NCI-H1930 (cell line): ENCODE measurements at regions not wholly inside any gene's neighbourhood (a gene's known extent, or its start where the extent isn't known, plus 50 kb on each side); places are given as distances from the start of the nearest gene placed in this dataset.
A peak's percentile ranks its signal among the peaks of the same experiment; 100 is the strongest.
"Not testable (repeated sequence)": the region's sequence is repeated elsewhere in the genome, so short reads cannot be mapped to it uniquely, and the experiment has no call there.

Source experiments
- DNase-seq, 2 experiments: peaks; one replicate each; lab custom pipeline; 2025; lab: John Stamatoyannopoulos, UW

DNA sequence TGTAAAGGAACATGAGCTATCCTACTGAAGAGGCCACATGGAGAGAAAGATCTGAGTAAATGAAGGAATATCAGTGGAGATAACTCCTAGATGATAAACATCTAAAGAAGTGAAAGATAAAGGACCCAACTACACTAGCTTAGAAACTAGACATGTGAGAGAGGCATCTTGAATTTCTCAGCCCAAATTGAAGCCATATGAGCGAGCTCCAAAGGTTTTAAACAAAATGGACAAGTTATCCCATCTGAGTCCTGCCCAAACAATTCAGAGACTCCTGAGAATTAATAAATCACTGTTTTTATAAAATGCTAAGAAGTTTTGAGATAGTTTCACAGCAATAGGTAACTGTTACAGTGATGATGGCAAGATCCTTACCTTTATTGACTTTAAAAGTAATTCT lies 438.9 kb downstream of the NAV3 start:
- DNase-seq: no peak

DNA sequence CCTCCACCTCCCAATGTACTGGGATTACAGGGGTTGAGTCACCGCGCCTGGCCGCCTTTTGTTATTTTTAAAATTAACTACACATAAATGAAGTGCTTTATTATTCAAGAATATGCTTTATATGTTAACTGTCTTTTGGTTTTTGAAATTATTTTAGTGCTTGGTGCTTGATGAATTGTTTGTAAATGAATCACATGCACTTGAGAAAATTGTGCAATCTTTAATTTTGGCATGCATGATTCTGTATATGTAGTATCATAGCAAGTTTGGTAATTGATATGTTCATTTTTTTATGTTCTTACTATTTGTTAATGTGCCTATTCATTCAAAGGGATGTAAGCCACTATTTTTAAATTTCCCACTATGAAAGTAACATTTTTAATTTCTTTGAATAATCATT lies 440.9 kb downstream of the NAV3 start:
- no peak for DNase-seq

- no peak for DNase-seq
Measured at GRCh38 chr12:78275886-78276285, 445.2 kb downstream of the NAV3 start.

GRCh38 chr12:78278706-78279190 lies 448.1 kb downstream of the NAV3 start:
- DNase-seq: no peak

DNA sequence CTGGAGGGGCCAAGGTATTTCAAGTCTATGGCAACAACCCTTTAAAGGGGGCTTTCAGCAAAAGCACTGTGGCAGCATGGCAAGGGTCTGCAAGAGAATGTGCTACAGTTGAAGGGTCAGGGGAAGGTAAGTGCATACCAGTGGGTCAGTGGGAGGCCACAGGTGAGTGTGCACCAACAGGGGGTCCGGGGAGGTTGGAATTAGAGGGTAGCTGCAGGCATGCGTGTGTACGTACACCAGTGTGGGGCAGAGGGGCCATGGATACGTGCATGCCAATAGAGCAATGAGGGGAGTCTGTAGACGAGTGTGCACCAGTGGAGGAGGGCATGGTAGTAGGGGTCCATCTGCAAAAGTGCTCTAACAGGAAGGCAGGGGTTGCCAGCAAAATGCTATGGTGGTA lies 448.9 kb downstream of the NAV3 start:
- no peak for DNase-seq

- DNase-seq: not testable (repeated sequence)
Measured at GRCh38 chr12:78281102-78281501, 450.4 kb downstream of the NAV3 start.

DNA sequence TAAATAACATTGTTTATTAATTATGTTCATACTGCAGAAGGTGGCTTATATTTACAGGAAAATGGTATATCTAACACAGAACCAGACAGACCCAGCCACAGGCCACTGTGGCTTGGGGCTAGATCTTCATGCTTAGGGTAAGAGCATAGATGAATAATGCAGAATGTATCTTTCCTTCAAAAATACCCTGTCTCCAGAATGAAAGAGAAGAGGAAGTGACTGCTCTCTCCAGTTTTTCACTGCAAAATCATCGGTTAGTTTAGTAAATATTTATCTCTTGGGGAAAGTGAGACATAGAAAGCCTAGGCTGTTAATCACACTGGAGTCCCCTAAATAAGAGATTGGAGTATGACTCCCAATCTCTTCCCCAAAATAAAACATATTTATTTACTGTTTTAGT lies 453.7 kb downstream of the NAV3 start:
- no peak for DNase-seq

- no peak for DNase-seq
Measured at GRCh38 chr12:78290606-78291345, 460.1 kb downstream of the NAV3 start.

- no peak for DNase-seq
Measured at GRCh38 chr12:78293059-78293686, 462.5 kb downstream of the NAV3 start.

GRCh38 chr12:78301282-78301681 lies 470.6 kb downstream of the NAV3 start:
- not testable (repeated sequence) for DNase-seq

DNA sequence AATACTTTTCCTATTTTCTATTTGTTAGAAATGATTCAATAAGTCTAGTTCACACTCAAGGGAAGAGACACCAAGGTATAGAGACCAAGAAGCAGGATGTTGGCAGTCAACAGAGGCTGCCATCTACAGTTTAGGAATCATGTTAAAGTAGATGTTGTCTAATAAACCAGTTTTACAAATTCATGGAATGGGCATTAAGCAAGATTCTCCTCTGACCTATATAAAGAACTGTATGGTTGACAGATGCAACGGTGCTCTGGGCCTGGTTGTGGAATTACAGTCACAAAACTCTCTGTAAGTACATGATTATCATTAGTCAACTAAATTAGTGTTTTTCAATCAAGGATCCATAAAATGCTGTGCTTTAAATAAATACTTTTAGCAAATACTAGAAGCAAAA lies 475.1 kb downstream of the NAV3 start:
- DNase-seq: no peak

DNA sequence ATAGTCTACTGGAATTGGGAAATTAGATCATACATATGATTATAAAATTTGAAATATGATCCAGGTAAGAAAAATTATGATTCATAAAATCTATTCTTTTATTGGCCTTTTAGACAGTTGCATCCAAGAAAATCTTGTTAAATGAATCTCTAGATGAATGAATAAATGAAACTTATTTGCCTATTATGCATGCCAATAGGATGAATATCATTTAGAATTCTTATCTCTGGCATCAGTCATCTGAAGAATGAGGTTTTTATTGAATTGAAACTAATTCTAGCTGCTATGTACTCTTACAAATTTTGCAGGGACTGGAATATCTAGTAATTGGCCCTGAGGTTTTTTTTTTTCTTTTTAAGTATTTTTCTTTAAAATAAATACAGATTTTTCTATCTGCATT lies 475.5 kb downstream of the NAV3 start:
- no peak for DNase-seq

GRCh38 chr12:78308701-78309100 lies 478.0 kb downstream of the NAV3 start:
- no peak for DNase-seq

GRCh38 chr12:78315028-78315427 lies 484.3 kb downstream of the NAV3 start:
- no peak for DNase-seq

DNA sequence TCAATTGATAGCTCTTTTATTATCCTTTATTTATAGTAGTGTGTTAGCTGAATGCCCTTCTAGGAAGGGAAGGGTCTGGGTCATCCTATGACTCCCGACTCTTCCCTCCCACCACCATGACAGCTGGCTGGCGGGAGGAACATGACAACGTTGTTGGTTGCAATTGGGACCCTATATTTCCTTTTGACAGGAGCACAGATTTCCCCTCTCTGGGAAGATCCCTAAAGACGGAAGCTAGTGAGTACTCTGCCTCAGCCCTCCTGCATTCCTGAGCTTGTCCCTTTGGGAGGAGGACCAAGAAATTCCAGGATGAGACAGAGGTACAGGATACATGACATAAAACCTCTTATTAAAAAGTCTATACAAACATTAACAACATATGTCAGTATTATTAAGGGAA lies 485.4 kb downstream of the NAV3 start:
- no peak for DNase-seq

- DNase-seq: no peak
Measured at GRCh38 chr12:78316631-78317468, 486.2 kb downstream of the NAV3 start.

DNA sequence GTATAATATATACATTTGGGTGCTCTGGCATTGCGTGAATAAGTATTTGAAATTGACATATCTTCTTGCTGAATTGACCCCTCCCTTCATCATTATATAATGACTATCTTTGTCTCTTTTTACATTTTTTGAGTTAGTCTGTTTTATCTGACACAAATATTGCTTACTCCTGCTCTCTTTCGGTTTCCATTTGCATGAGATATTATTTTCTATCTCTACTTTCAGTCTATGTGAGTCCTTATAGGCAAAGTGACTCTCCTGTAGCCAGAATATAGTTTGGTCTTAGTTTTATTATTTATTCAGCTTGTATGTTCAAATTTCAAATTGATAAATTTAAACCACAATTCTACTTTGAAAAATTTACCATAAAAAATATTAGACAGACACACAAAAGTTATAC lies 491.0 kb downstream of the NAV3 start:
- DNase-seq: no peak

GRCh38 chr12:78323226-78323625 lies 492.5 kb downstream of the NAV3 start:
- DNase-seq: no peak

GRCh38 chr12:78324234-78324633 lies 493.5 kb downstream of the NAV3 start:
- DNase-seq: no peak

DNA sequence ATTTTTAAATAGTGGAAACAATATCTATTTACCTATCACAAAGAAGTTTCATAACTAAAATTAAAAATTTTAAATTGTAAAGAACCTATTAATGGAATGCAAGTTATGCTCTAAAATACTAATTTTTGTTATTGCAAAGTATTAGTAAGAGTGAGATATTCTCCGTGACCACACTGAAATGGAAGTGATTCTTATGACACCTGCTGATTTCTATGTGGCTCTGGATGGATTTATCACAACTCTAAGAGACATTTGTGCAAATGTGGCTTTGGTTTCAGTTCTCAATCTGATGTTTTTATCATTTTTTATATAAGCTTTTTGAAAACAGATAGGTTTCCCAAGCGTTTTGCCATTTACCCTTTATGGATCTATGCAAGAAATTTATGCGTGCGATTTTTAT lies 497.8 kb downstream of the NAV3 start:
- DNase-seq: no peak

DNA sequence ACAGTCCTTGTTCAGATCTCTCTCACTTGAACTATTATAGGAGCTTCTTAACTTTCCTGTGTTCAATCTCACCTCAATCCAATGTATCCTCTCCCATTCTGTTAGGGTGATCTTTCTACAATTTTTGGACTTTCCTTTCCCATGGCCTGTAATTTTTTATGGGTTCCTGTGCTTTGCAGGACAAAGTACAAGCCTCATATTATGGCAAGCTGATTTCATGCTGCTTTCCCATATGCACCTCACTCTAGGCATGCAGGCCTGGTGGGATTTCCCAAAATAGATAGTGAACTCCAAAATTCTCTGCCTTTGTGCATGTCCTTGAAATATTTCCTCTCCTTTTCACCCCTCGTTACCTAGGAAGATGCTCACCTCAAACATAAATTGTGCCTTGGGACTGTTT lies 499.4 kb downstream of the NAV3 start:
- DNase-seq: no peak

DNA sequence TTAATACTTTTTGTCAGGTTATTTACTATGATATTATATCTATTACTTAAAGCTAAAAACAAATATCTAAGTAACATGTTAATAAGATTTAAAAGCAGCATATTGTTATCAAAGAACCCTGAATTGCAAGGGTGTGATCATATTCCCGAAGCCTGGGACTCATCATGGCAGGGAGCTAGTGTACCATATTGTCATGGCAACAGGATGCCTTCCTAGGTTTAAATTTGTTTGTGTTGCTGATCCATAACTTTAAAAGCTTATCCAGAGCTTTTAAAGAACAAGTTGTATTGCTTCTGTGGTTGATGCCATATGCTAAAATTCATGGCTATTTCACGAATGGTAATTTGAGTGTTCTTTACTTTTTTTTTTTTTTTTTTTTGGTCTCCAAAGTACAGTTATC lies 500.5 kb downstream of the NAV3 start:
- DNase-seq: peak in 1 of 2 experiments; percentile 33

DNA sequence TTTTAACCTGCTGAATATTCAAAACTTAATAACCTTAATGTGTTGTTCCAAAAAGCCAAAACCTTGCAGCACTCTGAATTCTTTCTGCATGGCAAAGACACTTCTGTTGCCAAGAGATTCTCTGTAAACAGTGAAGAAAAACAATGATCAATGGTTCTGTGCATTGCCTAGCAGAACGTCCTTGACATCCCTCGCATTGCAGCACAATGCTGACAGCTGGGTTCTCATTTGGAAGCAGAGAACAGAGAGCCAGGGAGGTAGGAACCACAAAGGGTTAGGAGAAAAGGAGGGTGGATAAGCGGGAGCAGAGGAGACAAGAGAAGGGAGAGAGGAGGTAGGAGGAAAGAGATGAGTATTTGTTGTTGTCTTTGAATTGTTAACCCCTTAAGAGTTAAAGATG lies 501.1 kb downstream of the NAV3 start:
- DNase-seq: peak in 1 of 2 experiments; percentile 27
